Fibroblast of pulmonary artery (primary cell): ENCODE measurements at regions not wholly inside any gene's neighbourhood (a gene's known extent, or its start where the extent isn't known, plus 50 kb on each side); places are given as distances from the start of the nearest gene placed in this dataset.

Experiments used
- DNase-seq: peaks from one replicate; pipeline ENCODE4 v3.0.0-alpha.2; 2010; ENCODE audit warnings: low read depth
- H3K4me3 ChIP-seq: replicated peaks from 2 replicates; pipeline ENCODE4 v1.5.1; 2011; ENCODE audit warnings: low read depth, mild to moderate bottlenecking, control low read depth, low read length, moderate library complexity
- TF ChIP-seq, protein P1 (sequence below): IDR thresholded peaks from 2 replicates; pipeline ENCODE4 v1.5.1; 2011; ENCODE audit warnings: mild to moderate bottlenecking, control low read depth, low read length, inconsistent platforms; ENCODE audit errors: missing control alignments

DNA sequence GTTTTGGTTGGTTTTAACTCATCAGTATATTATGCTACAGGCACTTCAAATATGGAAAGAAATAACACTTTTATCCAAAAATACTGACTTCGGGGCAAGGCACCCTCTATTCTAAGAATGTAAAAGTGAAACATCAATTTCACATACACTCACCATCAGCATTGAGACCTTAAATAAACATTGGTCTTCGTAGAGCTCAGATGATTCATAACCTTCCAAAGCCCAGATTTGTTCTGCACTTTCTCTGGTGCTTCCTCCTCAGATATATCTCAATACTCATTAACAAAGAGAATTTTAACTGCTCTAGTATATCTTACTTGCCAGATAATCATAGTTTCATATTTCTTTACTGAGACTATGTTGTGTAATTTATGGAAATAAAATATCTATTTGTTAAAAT, 794.3 kb downstream of the LIG4 start:
- TF ChIP-seq, protein P1, sequence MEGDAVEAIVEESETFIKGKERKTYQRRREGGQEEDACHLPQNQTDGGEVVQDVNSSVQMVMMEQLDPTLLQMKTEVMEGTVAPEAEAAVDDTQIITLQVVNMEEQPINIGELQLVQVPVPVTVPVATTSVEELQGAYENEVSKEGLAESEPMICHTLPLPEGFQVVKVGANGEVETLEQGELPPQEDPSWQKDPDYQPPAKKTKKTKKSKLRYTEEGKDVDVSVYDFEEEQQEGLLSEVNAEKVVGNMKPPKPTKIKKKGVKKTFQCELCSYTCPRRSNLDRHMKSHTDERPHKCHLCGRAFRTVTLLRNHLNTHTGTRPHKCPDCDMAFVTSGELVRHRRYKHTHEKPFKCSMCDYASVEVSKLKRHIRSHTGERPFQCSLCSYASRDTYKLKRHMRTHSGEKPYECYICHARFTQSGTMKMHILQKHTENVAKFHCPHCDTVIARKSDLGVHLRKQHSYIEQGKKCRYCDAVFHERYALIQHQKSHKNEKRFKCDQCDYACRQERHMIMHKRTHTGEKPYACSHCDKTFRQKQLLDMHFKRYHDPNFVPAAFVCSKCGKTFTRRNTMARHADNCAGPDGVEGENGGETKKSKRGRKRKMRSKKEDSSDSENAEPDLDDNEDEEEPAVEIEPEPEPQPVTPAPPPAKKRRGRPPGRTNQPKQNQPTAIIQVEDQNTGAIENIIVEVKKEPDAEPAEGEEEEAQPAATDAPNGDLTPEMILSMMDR, result no peak
- no peak overlapping the region for H3K4me3 ChIP-seq
- peak; percentile 23 for DNase-seq

DNA sequence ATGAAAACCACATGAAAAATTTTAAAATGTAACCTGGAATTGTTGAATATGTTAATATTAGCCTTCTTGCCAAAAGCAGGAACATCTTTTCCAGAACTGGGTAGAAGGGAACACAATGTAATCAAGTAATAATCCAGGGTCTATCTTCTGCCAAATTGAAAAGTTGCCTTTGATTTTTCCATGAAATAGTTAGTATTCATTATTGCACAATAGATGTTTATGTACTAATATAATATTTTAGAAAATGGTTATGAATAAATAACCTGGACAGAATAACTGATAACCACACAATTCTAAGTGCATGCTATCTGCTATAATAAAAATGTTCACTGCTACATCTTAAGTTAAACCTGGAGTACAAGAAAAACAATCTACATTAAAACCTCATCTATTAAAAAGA, 802.3 kb downstream of the LIG4 start:
- TF ChIP-seq, protein P1, result no peak
- DNase-seq, result no peak
- no peak overlapping the region for H3K4me3 ChIP-seq

DNA sequence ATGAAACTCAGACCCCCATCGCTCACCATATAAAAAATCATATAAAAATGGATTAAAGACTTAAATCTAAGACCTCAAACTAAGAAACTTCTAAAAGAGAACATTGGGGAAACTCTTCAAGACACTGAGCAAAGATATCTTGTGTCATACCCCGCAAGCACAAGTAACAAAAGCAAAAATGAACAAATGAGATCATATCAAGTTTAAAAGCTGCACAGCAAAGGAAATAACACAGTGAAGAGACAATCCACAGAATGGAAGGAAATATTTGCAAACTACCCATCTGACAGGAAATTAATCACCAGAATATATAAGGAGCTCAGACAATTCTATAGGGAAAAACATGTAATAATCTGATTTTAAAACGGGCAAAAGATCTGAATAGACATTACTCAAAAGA, 808.3 kb downstream of the LIG4 start:
- DNase-seq, result no peak
- no peak overlapping the region for H3K4me3 ChIP-seq
- TF ChIP-seq, protein P1, result no peak

DNA sequence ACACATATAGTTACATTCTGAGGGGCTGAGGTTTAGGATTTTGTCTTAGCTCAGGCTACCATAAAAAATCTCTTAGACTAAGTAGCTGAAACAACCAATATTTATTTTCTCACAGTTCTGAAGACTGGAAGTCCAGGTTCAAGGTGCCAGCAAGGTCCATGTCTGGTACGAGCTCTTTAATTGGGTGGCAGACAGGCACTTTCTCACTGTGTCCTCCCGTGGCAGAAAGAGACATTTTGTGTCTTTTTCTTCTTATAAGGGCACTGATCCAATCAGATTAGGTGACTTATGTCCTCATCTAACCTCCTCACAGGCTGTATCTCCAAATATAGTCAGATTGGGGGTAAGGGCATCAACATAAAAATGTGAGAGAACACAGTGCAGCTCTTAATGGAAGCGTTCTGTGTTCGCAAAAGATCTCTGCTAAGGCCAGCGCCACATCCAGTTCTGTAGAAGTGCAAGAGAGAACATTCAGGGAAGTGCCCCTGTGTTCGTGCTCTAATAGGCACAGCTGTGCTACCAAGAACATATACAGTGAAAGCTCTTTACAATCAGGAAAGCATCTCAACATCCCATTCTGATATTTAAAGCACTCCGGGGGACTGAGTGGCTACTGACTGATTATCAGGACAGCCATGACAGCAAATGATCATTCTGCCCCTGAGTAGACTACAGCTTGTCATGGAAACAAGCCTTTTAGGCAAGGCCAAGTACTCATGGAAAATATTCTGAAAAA, 819.2 kb downstream of the LIG4 start:
- DNase-seq, result no peak
- TF ChIP-seq, protein P1, result no peak
- no peak overlapping the region for H3K4me3 ChIP-seq

DNA sequence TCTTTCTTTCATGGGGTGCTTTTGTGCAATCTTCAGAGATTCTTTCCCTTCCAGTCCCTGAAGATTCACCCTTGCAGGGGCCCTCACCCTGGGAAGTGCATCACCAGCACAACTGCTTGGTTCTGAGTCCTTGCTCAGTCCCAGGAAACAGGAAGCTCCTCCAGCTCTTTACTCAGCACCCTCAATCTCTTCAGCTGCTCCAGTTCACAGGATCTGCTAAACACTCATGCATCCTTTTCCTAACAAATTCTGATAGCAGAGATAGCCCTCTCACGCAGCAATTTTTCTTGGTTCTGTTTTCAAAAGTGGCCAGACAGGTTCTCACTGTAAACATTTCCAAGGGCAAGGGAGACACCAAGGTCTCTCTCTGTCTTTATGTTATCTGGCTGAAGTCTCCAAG, 823.1 kb downstream of the LIG4 start:
- no peak overlapping the region for H3K4me3 ChIP-seq
- no peak for DNase-seq
- TF ChIP-seq, protein P1, result no peak

DNA sequence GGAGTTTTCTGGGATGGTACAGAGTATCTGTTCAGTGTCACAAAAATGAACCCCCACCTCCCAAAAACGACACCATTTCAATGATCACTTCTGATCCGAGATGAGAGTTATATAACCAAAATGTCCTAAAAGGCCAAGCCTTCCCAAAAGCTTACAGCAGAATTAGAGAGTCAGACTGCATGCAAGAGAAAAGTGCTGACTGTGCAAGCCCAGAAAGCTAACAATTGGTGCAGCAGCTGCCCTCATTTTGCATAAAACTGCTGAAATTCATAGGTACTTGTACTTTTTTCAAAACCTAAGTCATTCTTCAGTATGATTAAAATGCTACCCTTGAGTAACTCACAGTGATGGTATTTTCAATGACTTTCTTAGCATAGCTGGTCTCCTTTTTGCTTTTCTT, 819.6 kb upstream of the ARGLU1 start:
- H3K4me3 ChIP-seq, result no peak overlapping the region
- TF ChIP-seq, protein P1, result no peak
- DNase-seq, result no peak
